ENCODE measurements at regions not wholly inside any gene's neighbourhood (a gene's known extent, or its start where the extent isn't known, plus 50 kb on each side); places are given as distances from the start of the nearest gene placed in this dataset.

- DNase-seq (ENCODE audit: extremely low spot score): no peak
- TF ChIP-seq CTCF (IDR thresholded peaks at IDR 0.05; ENCODE audit: control extremely low read depth, extremely low read depth, low read depth, missing control alignments): no peak
- ChIA-PET POLR2A (no interaction called here), CTCF (interaction anchor here (1.0 to 2.2 kb wide), 2 partner anchors 11 to 14 kb away, joined by 3 to 5 read pairs; no protein-coding TSS in a partner anchor)
Measured at GRCh38 chr18:34604591-34604990, 105.5 kb upstream of the DTNA start.

GRCh38 chr18:34606851-34607250, 103.2 kb upstream of the DTNA start:
- DNase-seq (ENCODE audit: extremely low spot score): no peak
- ChIA-PET POLR2A (no interaction called here), CTCF (interaction anchor here (1.0 kb wide), 1 partner anchor 55 kb away, joined by 3 read pairs; no protein-coding TSS in a partner anchor)
- no peak for TF ChIP-seq CTCF (IDR thresholded peaks at IDR 0.05; ENCODE audit: control extremely low read depth, extremely low read depth, low read depth, missing control alignments)

GRCh38 chr18:34608064-34608463, 102.0 kb upstream of the DTNA start:
- CTCF ChIA-PET: no interaction called here
- no peak for DNase-seq (ENCODE audit: extremely low spot score)
- TF ChIP-seq CTCF (IDR thresholded peaks at IDR 0.05; ENCODE audit: control extremely low read depth, extremely low read depth, low read depth, missing control alignments): no peak
- POLR2A ChIA-PET: no interaction called here

- no peak for DNase-seq (ENCODE audit: extremely low spot score)
- TF ChIP-seq CTCF (IDR thresholded peaks at IDR 0.05; ENCODE audit: control extremely low read depth, extremely low read depth, low read depth, missing control alignments): no peak
- POLR2A ChIA-PET: no interaction called here
- CTCF ChIA-PET: interaction anchor here (1.4 to 1.5 kb wide), 2 partner anchors 9 to 12 kb away, joined by 4 read pairs; no protein-coding TSS in a partner anchor
Measured at GRCh38 chr18:34609986-34610648, 100.0 kb upstream of the DTNA start.

GRCh38 chr18:34611904-34612303, 98.2 kb upstream of the DTNA start:
- no peak for TF ChIP-seq CTCF (IDR thresholded peaks at IDR 0.05; ENCODE audit: control extremely low read depth, extremely low read depth, low read depth, missing control alignments)
- no peak for DNase-seq (ENCODE audit: extremely low spot score)
- ChIA-PET POLR2A (no interaction called here), CTCF (interaction anchor here (3.3 kb wide), 1 partner anchor 49 kb away, joined by 13 read pairs; no protein-coding TSS in a partner anchor)

GRCh38 chr18:34620258-34620861, 89.7 kb upstream of the DTNA start:
- CTCF ChIA-PET: no interaction called here
- DNase-seq (ENCODE audit: extremely low spot score): no peak
- no peak for TF ChIP-seq CTCF (IDR thresholded peaks at IDR 0.05; ENCODE audit: control extremely low read depth, extremely low read depth, low read depth, missing control alignments)
- POLR2A ChIA-PET: no interaction called here

All from GM10248 (cell line).